ENCODE measurements at regions not wholly inside any gene's neighbourhood (a gene's known extent, or its start where the extent isn't known, plus 50 kb on each side); places are given as distances from the start of the nearest gene placed in this dataset.

DNA sequence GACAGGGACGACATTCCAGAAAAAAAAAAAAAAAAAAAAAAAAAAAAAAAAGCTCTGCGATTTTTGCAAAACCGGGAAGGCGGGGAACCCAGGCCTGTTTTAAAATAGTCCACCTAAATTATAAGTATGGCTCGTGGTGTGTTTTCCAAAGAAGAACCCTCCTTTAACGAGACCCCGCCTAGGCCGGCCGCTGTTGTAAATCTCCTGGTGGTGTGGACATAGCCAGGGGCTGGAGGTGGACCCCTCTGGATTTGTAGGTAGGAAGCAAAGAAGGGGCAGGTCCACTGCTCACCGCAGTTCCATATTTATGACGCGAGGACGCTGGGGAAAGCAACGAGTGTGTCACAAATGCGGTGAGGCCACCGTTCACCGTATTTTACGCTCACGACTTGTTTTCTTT is 94.0 kb upstream of the SHOX start:
- TF ChIP-seq CTCF (IDR thresholded peaks at IDR 0.05) = no peak
- no peak for TF ChIP-seq POLR2A (IDR thresholded peaks at IDR 0.05)
